ENCODE measurements at regions not wholly inside any gene's neighbourhood (a gene's known extent, or its start where the extent isn't known, plus 50 kb on each side); places are given as distances from the start of the nearest gene placed in this dataset.

DNA sequence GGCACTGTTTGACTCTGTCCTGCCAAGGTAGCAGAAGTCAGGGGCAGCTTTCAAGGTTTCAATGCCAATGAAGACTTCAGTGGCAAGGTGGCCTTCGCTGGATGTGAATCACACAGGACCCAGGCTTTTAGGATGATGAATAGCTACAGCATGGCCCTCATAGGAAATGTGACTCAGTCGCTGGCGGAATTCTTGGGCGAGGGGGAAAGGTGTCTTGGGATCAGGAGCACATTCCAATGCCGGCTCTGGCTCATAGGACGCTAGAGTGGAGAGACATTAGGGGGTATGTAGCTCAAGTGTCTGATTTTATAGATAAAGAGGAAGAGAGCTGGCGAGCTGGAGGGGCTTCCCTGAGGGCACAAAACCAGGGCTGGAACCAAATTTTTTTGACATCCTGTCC lies 68.6 kb downstream of the SMIM21 start:
- H3K4me3 ChIP-seq (ENCODE audit: low read depth, low read length): no peak overlapping the region
- peak; percentile 3 for DNase-seq (ENCODE audit: low read depth)
- TF ChIP-seq, protein P1, sequence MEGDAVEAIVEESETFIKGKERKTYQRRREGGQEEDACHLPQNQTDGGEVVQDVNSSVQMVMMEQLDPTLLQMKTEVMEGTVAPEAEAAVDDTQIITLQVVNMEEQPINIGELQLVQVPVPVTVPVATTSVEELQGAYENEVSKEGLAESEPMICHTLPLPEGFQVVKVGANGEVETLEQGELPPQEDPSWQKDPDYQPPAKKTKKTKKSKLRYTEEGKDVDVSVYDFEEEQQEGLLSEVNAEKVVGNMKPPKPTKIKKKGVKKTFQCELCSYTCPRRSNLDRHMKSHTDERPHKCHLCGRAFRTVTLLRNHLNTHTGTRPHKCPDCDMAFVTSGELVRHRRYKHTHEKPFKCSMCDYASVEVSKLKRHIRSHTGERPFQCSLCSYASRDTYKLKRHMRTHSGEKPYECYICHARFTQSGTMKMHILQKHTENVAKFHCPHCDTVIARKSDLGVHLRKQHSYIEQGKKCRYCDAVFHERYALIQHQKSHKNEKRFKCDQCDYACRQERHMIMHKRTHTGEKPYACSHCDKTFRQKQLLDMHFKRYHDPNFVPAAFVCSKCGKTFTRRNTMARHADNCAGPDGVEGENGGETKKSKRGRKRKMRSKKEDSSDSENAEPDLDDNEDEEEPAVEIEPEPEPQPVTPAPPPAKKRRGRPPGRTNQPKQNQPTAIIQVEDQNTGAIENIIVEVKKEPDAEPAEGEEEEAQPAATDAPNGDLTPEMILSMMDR (IDR thresholded peaks at IDR 0.05; ENCODE audit: insufficient read depth, low read length): no peak

DNA sequence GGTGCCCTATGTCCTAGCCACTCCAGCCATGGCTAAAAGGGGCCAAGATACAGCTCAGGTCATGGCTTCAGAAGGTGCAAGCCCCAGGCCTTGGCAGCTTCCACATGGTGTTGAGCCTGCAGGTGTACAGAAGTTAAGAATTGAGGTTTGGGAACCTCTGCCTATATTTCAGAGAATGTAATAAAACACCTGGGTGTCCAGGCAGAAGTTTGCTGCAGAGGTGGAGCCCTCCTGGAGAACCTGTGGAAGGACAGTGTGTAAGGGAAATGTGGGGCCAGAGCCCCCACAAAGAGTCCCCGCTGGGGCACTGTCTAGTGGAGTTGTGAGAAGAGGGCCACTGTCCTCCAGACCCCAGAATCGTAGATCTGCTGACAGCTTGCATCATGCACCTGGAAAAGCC lies 74.1 kb downstream of the SMIM21 start:
- no peak overlapping the region for H3K4me3 ChIP-seq (ENCODE audit: low read depth, low read length)
- DNase-seq (ENCODE audit: low read depth): no peak
- TF ChIP-seq, protein P1 (IDR thresholded peaks at IDR 0.05; ENCODE audit: insufficient read depth, low read length): no peak

DNA sequence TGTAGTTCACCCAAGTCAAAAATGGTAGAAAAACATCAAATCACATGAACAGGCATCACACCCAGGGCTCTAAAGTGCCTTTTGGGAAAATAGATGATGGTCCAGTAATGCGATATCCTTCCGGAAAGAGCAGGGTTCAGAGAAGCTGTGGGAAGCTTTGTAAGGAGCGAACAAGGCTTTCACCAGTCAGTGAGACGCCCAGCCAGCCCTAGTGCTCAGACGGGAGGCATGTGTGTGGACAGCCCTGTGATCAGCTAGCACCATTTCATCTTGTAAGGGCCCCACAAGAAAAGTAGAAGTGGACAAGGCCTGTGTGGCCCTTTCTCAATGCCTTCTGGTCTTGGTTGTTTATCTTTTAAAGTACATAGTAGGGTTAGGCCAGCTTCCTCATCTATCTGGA lies 76.1 kb downstream of the SMIM21 start:
- TF ChIP-seq, protein P1 (IDR thresholded peaks at IDR 0.05; ENCODE audit: insufficient read depth, low read length): no peak
- DNase-seq (ENCODE audit: low read depth): no peak
- no peak overlapping the region for H3K4me3 ChIP-seq (ENCODE audit: low read depth, low read length)

DNA sequence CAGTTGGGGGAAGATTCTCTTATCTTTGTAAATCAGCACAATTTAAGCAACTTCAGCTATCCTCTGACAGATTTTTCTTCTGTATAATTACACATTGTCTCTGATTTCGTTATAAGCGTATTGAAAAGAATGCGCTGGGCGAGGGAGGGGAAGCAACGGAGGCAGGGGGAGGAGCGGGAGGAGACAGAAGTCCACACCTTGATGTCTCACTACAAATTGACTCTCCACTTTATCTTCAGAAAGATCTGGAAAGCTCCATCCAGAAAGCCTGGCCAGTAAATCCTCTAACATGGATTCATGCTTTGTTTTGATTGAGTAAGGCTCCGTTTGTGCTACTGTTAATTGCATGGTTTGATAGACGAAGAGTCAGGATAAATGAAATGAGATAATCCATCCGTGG lies 76.6 kb downstream of the SMIM21 start:
- DNase-seq (ENCODE audit: low read depth): no peak
- TF ChIP-seq, protein P1 (IDR thresholded peaks at IDR 0.05; ENCODE audit: insufficient read depth, low read length): no peak

DNA sequence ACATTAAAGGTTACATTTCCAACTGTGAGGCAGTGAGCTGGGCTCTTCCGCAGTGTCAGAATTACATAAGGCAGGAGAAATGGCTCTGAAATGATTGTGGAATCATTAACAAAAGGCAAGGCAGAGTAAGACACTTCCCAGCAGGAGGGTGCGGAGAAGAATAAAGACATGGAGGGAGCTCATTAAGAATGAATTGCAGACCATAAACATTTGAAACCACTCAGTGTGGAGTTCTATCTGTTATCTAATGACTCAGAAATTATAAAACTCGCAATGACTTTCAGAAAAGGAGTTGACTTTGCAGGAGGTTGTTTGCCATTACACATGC lies 77.0 kb downstream of the SMIM21 start:
- H3K4me3 ChIP-seq (ENCODE audit: low read depth, low read length): no peak overlapping the region
- no peak for DNase-seq (ENCODE audit: low read depth)
- TF ChIP-seq, protein P1 (IDR thresholded peaks at IDR 0.05; ENCODE audit: insufficient read depth, low read length): no peak

More for the DNA sequence above, 76.6 kb downstream of the SMIM21 start:
- no peak overlapping the region for H3K4me3 ChIP-seq (ENCODE audit: low read depth, low read length)

DNA sequence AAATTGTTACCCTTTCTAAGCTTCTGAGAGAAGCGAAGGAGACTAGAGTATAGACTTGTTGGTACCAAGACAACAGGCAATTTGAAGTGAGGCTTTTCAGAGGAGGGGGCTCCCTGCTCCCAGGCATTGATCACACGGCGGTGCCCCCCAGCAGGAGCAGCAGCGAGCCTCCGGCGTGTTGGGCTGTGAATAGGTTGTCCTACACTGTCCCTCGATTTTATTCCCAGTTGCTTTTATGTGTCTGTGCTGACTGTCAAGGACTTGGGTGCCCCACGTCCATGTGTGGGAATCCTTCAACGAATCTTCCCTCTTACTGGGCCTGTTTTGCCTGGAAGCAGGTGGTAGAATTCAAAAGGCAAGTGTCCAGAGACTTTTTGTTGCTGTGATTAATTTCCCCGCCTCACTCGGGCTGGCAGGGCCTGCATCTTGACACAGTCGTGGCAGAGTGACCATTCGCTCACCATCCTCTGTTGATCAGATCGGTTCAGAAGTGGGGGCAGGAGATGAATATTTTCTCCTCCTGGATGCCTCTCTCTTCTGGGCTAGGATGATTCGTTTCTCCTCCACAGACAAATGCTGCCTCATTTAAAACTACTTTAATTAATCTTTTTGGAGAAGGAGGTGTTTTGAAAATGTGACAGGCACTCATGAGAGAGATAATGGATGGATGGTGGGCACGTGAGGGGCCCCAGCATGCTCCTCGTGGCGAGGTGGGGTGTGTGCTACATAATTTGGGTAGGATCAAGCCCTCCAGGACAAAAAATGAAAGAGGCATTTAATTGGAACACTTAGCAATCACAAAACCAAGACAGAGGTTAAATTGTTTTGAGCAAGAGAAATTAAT lies 77.6 kb downstream of the SMIM21 start:
- DNase-seq (ENCODE audit: low read depth): no peak
- H3K4me3 ChIP-seq (ENCODE audit: low read depth, low read length): no peak overlapping the region
- TF ChIP-seq, protein P1 (IDR thresholded peaks at IDR 0.05; ENCODE audit: insufficient read depth, low read length): no peak

DNA sequence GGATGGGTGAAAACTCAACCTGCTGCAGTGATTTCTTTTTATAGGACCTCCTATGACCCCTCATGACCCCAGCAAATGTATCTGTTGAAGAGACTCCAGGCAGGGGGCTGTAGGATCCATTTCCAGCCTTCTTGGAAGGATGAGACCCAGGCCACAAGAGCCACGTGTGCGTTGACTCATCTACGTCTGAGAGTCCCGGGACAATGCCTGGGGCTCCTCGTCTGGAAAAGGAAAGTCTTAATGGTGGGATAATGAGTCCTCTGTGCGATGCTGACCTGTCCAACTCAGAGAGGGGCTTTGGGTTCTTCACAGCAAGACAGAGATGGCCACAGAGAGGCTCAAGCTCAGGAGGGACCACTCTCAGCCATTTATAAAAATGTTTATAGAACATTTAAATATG lies 80.8 kb downstream of the SMIM21 start:
- TF ChIP-seq, protein P1 (IDR thresholded peaks at IDR 0.05; ENCODE audit: insufficient read depth, low read length): no peak
- H3K4me3 ChIP-seq (ENCODE audit: low read depth, low read length): no peak overlapping the region
- DNase-seq (ENCODE audit: low read depth): no peak

All from fibroblast of the aortic adventitia (primary cell).